GM12891 (cell line): ENCODE measurements at regions not wholly inside any gene's neighbourhood (a gene's known extent, or its start where the extent isn't known, plus 50 kb on each side); places are given as distances from the start of the nearest gene placed in this dataset.

Experiments used
- POLR2A ChIP-seq: IDR thresholded peaks from 2 replicates; pipeline ENCODE4 v1.6.1; 2011; ENCODE audit warnings: low read depth, low read length, control low read depth
- POLR2AphosphoS5 ChIP-seq: IDR thresholded peaks from 2 replicates; pipeline ENCODE4 v1.6.1; 2011; ENCODE audit warnings: low read depth, low read length, control low read depth
- SPI1 ChIP-seq: IDR thresholded peaks from 2 replicates; pipeline ENCODE4 v1.6.1; 2011; ENCODE audit warnings: low read depth, low read length, control low read depth

DNA sequence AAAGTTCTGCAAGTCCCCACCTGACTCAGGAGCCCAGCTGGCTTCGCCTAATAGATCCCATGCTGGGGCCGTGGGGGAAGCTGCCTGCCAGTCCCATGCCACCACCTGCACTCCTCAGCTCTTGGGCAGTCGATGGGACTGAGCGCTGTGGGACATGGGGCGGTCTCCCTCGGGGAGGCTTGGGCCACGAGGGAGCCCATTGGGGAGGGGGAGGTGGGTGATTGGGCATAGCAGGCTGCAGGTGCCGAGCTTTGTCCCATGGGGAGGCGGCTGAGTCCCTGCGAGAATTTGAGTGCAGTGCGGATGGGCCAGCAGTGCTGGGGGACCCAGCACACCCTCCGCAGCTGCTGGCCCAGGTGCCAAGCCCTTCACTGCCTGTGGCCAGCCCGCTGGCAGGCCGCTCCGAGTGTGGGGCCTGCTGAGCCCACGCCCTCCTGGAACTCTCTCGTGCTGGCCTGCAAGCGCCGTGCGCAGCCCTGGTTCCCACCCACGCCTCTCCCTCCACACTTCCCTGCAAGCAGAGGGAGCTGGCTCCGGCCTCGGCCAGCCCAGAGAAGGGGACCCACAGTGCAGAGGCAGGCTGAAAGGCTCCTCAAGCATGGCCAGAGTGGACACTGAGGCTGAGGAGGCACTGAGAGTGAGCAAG is 467.3 kb downstream of the IRS2 start:
- TF ChIP-seq POLR2A, result no peak
- no peak for TF ChIP-seq POLR2AphosphoS5
- no peak for TF ChIP-seq SPI1
